ENCODE measurements at regions not wholly inside any gene's neighbourhood (a gene's known extent, or its start where the extent isn't known, plus 50 kb on each side); places are given as distances from the start of the nearest gene placed in this dataset.
"Not testable (repeated sequence)": the region's sequence is repeated elsewhere in the genome, so short reads cannot be mapped to it uniquely, and the experiment has no call there.

- no peak for DNase-seq (ENCODE audit: low spot score)
- intact Hi-C loops (cut with DNase I), result no loop called here
Measured at GRCh38 chr18:25534401-25534800, 182.4 kb upstream of the ZNF521 start.

- intact Hi-C loops (cut with DNase I), result no loop called here
- DNase-seq (ENCODE audit: low spot score), result no peak
Measured at GRCh38 chr18:25533218-25533617, 181.3 kb upstream of the ZNF521 start.

GRCh38 chr18:25531207-25531606 is 179.2 kb upstream of the ZNF521 start:
- intact Hi-C loops (cut with DNase I), result no loop called here
- no peak for DNase-seq (ENCODE audit: low spot score)

- DNase-seq (ENCODE audit: low spot score), result not testable (repeated sequence)
Measured at GRCh38 chr18:25525789-25526188, 173.8 kb upstream of the ZNF521 start.

GRCh38 chr18:25518716-25519053 is 166.7 kb upstream of the ZNF521 start:
- intact Hi-C loops (cut with DNase I), result no loop called here
- DNase-seq (ENCODE audit: low spot score), result no peak

More at GRCh38 chr18:25525789-25526188, 173.8 kb upstream of the ZNF521 start:
- intact Hi-C loops (cut with DNase I), result not testable (repeated sequence)

GRCh38 chr18:25517881-25518715 is 166.1 kb upstream of the ZNF521 start:
- no peak for DNase-seq (ENCODE audit: low spot score)
- intact Hi-C loops (cut with DNase I), result no loop called here

- intact Hi-C loops (cut with DNase I), result no loop called here
- DNase-seq (ENCODE audit: low spot score), result no peak
Measured at GRCh38 chr18:25516747-25517498, 165.0 kb upstream of the ZNF521 start.

- intact Hi-C loops (cut with DNase I), result no loop called here
- DNase-seq (ENCODE audit: low spot score), result no peak
Measured at GRCh38 chr18:25516121-25516520, 164.2 kb upstream of the ZNF521 start.

GRCh38 chr18:25510096-25510495 is 158.1 kb upstream of the ZNF521 start:
- intact Hi-C loops (cut with DNase I), result no loop called here
- no peak for DNase-seq (ENCODE audit: low spot score)

- peak; percentile 76 for DNase-seq (ENCODE audit: low spot score)
- intact Hi-C loops (cut with DNase I), result no loop called here
Measured at GRCh38 chr18:25503567-25504081, 151.7 kb upstream of the ZNF521 start.

- no peak for DNase-seq (ENCODE audit: low spot score)
- intact Hi-C loops (cut with DNase I), result no loop called here
Measured at GRCh38 chr18:25497151-25497794, 145.3 kb upstream of the ZNF521 start.

- DNase-seq (ENCODE audit: low spot score), result no peak
- intact Hi-C loops (cut with DNase I), result no loop called here
Measured at GRCh38 chr18:25496544-25496943, 144.6 kb upstream of the ZNF521 start.

- intact Hi-C loops (cut with DNase I), result no loop called here
- DNase-seq (ENCODE audit: low spot score), result no peak
Measured at GRCh38 chr18:25495606-25496005, 143.6 kb upstream of the ZNF521 start.

- DNase-seq (ENCODE audit: low spot score), result no peak
- intact Hi-C loops (cut with DNase I), result no loop called here
Measured at GRCh38 chr18:25494888-25495287, 142.9 kb upstream of the ZNF521 start.

- intact Hi-C loops (cut with DNase I), result no loop called here
- no peak for DNase-seq (ENCODE audit: low spot score)
Measured at GRCh38 chr18:25493401-25493800, 141.4 kb upstream of the ZNF521 start.

GRCh38 chr18:25490316-25490715 is 138.3 kb upstream of the ZNF521 start:
- no peak for DNase-seq (ENCODE audit: low spot score)

GRCh38 chr18:25473008-25473407 is 121.0 kb upstream of the ZNF521 start:
- intact Hi-C loops (cut with DNase I), result no loop called here
- DNase-seq (ENCODE audit: low spot score), result no peak

More at GRCh38 chr18:25490316-25490715, 138.3 kb upstream of the ZNF521 start:
- intact Hi-C loops (cut with DNase I), result no loop called here

GRCh38 chr18:25470756-25471524 is 119.0 kb upstream of the ZNF521 start:
- intact Hi-C loops (cut with DNase I); DNase-seq (ENCODE audit: low spot score): not testable (repeated sequence)

GRCh38 chr18:25470062-25470461 is 118.1 kb upstream of the ZNF521 start:
- intact Hi-C loops (cut with DNase I), result no loop called here
- DNase-seq (ENCODE audit: low spot score), result no peak
